Loucy (cell line): ENCODE measurements at regions not wholly inside any gene's neighbourhood (a gene's known extent, or its start where the extent isn't known, plus 50 kb on each side); places are given as distances from the start of the nearest gene placed in this dataset.

Source experiments
- H2AFZ ChIP-seq: fragments of 200-600 bp; sonication (generic); 2 replicates; pipeline ENCODE4 v1.6.0; 2016; ENCODE audit warnings: antibody characterized with exemption, mild to moderate bottlenecking, low read length, moderate library complexity
- H3F3A ChIP-seq: fragments of 200-600 bp; 2 replicates; pipeline ENCODE4 v1.6.0; 2016; ENCODE audit warnings: antibody characterized with exemption, low read depth, mild to moderate bottlenecking
- H3K27me3 ChIP-seq: fragments of 200-600 bp; sonication (generic); 2 replicates; pipeline ENCODE4 v1.6.1; 2014; ENCODE audit warnings: low read length, mild to moderate bottlenecking; ENCODE audit not compliant: insufficient read depth, poor library complexity, severe bottlenecking
- H3K36me3 ChIP-seq: fragments of 200-600 bp; sonication (generic); 2 replicates; pipeline ENCODE4 v1.6.1; 2016; ENCODE audit warnings: low read length; ENCODE audit not compliant: insufficient read depth
- H3K4me1 ChIP-seq: fragments of 200-600 bp; sonication (generic); 2 replicates; pipeline ENCODE4 v1.5.1; 2014; ENCODE audit warnings: low read length, mild to moderate bottlenecking; ENCODE audit not compliant: insufficient read depth, poor library complexity, severe bottlenecking
- H3K4me2 ChIP-seq: fragments of 200-600 bp; sonication (generic); 2 replicates; pipeline ENCODE4 v1.6.0; 2014; ENCODE audit warnings: antibody characterized with exemption, low read length, low read depth, mild to moderate bottlenecking; ENCODE audit not compliant: poor library complexity, severe bottlenecking
- H3K4me3 ChIP-seq: fragments of 200-600 bp; sonication (generic); 2 replicates; pipeline ENCODE4 v1.5.1; 2014; ENCODE audit warnings: low read length, mild to moderate bottlenecking, mixed read lengths; ENCODE audit not compliant: poor library complexity, severe bottlenecking
- H3K79me2 ChIP-seq: fragments of 200-600 bp; sonication (generic); 2 replicates; pipeline ENCODE4 v1.6.1; 2014; ENCODE audit warnings: low read length; ENCODE audit not compliant: insufficient read depth
- H3K9ac ChIP-seq: fragments of 200-600 bp; sonication (generic); 2 replicates; pipeline ENCODE4 v1.6.0; 2014; ENCODE audit warnings: mild to moderate bottlenecking, low read depth, low read length, moderate library complexity; ENCODE audit not compliant: poor library complexity, severe bottlenecking
- H3K9me2 ChIP-seq: fragments of 200-600 bp; sonication (generic); replicated peaks from 2 replicates; pipeline ENCODE4 v1.6.1; 2016; ENCODE audit warnings: low read depth, low read length, mixed read lengths
- H3K9me3 ChIP-seq: fragments of 200-600 bp; sonication (generic); 2 replicates; pipeline ENCODE4 v1.6.1; 2014; ENCODE audit warnings: mild to moderate bottlenecking, antibody characterized with exemption, low read length, low read depth; ENCODE audit not compliant: insufficient read depth
- H4K20me1 ChIP-seq: fragments of 200-600 bp; sonication (generic); 2 replicates; pipeline ENCODE4 v1.6.0; 2014; ENCODE audit warnings: antibody characterized with exemption, low read length, mild to moderate bottlenecking; ENCODE audit not compliant: insufficient read depth, poor library complexity, severe bottlenecking
- EZH2phosphoT487 ChIP-seq: fragments of 200-600 bp; IDR thresholded peaks from 2 replicates; pipeline ENCODE4 v1.6.1; 2018; ENCODE audit warnings: antibody characterized with exemption, mild to moderate bottlenecking, moderate library complexity, borderline replicate concordance
- TF ChIP-seq, protein P1 (sequence below): fragments of 200-600 bp; sonication (generic); conservative IDR thresholded peaks from 2 replicates; pipeline ENCODE4 v1.5.1; 2014; ENCODE audit warnings: mild to moderate bottlenecking, antibody characterized with exemption, low read length

GRCh38 chr16:63230421-63231040 is 1194.3 kb upstream of the CDH8 start:
- no peaks in the 10 kb centered on the region for H4K20me1 ChIP-seq
- no peaks in the 10 kb centered on the region for H3K9me2 ChIP-seq
- H2AFZ ChIP-seq: no peak overlapping the region
- H3K4me3 ChIP-seq: no peak overlapping the region
- no peaks in the 10 kb centered on the region for H3K9me3 ChIP-seq
- no peaks in the 10 kb centered on the region for H3K27me3 ChIP-seq
- H3F3A ChIP-seq: no peaks in the 10 kb centered on the region
- no peaks in the 10 kb centered on the region for H3K4me1 ChIP-seq
- TF ChIP-seq, protein P1, sequence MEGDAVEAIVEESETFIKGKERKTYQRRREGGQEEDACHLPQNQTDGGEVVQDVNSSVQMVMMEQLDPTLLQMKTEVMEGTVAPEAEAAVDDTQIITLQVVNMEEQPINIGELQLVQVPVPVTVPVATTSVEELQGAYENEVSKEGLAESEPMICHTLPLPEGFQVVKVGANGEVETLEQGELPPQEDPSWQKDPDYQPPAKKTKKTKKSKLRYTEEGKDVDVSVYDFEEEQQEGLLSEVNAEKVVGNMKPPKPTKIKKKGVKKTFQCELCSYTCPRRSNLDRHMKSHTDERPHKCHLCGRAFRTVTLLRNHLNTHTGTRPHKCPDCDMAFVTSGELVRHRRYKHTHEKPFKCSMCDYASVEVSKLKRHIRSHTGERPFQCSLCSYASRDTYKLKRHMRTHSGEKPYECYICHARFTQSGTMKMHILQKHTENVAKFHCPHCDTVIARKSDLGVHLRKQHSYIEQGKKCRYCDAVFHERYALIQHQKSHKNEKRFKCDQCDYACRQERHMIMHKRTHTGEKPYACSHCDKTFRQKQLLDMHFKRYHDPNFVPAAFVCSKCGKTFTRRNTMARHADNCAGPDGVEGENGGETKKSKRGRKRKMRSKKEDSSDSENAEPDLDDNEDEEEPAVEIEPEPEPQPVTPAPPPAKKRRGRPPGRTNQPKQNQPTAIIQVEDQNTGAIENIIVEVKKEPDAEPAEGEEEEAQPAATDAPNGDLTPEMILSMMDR: no peak
- no peak for TF ChIP-seq EZH2phosphoT487
- H3K4me2 ChIP-seq: no peak overlapping the region
- H3K36me3 ChIP-seq: no peaks in the 10 kb centered on the region
- H3K9ac ChIP-seq: no peak overlapping the region
- no peaks in the 10 kb centered on the region for H3K79me2 ChIP-seq

DNA sequence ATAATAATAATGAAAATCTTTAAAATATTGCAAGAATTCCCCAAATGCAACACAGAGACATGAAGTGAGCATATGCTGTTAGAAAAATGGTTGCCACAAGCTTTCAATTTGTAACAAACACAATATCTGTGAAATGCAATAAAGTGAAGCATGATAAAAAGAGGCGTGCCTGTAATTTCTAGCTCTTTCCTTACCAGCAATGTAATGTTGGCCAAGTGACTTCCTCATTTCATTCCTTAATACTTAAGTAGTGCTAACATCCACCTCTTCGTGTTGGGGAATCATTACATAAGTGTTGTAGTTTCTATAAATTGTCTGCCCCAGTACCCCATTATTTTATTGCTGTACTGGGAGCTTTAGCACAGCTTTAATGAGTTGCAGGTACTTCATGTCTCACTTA is 1192.0 kb upstream of the CDH8 start:
- Histone ChIP-seq H3K27me3 (no peaks in the 10 kb centered on the region), H3K9me3 (no peaks in the 10 kb centered on the region), H2AFZ (no peak overlapping the region), H3K4me2 (no peak overlapping the region), H3F3A (no peaks in the 10 kb centered on the region), H3K79me2 (no peaks in the 10 kb centered on the region), H3K4me1 (no peaks in the 10 kb centered on the region), H3K36me3 (no peaks in the 10 kb centered on the region), H4K20me1 (no peaks in the 10 kb centered on the region), H3K9me2 (no peaks in the 10 kb centered on the region), H3K9ac (no peak overlapping the region), H3K4me3 (no peak overlapping the region)
- TF ChIP-seq, protein P1: no peak
- TF ChIP-seq EZH2phosphoT487: no peak

DNA sequence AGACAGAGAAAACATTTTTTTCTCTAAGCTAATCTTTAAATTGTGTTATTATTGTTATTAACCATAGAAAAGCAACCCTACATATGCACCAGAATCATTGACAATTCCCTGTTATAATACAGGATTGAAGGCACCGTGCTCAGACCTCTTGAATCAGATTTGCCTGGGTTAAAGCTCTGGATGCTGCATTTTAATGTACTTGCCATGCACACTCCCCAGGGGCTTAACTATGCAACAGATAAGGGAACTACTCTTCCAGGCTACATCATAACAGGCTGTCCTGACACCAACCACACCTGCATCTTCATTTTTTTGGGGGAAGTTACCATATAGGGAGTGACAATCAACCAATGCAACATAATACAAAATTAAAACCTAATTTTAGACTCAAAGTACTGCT is 1187.6 kb upstream of the CDH8 start:
- no peak overlapping the region for H3K4me2 ChIP-seq
- no peaks in the 10 kb centered on the region for H3F3A ChIP-seq
- no peaks in the 10 kb centered on the region for H3K9me2 ChIP-seq
- no peaks in the 10 kb centered on the region for H4K20me1 ChIP-seq
- H3K36me3 ChIP-seq: no peaks in the 10 kb centered on the region
- H3K27me3 ChIP-seq: no peaks in the 10 kb centered on the region
- no peak overlapping the region for H2AFZ ChIP-seq
- H3K4me1 ChIP-seq: no peaks in the 10 kb centered on the region
- H3K9me3 ChIP-seq: no peaks in the 10 kb centered on the region
- no peak overlapping the region for H3K4me3 ChIP-seq
- TF ChIP-seq, protein P1: no peak
- no peak for TF ChIP-seq EZH2phosphoT487
- no peaks in the 10 kb centered on the region for H3K79me2 ChIP-seq
- H3K9ac ChIP-seq: no peak overlapping the region
